Activated CD8-positive, alpha-beta memory T cell treated with anti-CD3 and anti-CD28 coated beads for 36 hours (primary cell): ENCODE measurements at regions not wholly inside any gene's neighbourhood (a gene's known extent, or its start where the extent isn't known, plus 50 kb on each side); places are given as distances from the start of the nearest gene placed in this dataset.

ENCODE experiments used
- CTCF ChIA-PET: fragments of 350-600 bp; sonication (Branson Sonifier 250); formaldehyde crosslinking; loops from one replicate; lab custom pipeline; 2021; ENCODE audit warnings: antibody characterized with exemption; lab: Charles Lee
- POLR2A ChIA-PET: fragments of 350-600 bp; sonication (Branson Sonifier 250); formaldehyde crosslinking; loops from one replicate; lab custom pipeline; 2021; ENCODE audit warnings: antibody characterized with exemption; lab: Charles Lee

- ChIA-PET CTCF (no interaction called here), POLR2A (no interaction called here)
Observed at GRCh38 chr13:26456650-26457049, 100.8 kb upstream of the WASF3 start.

GRCh38 chr13:26457212-26457611, 100.3 kb upstream of the WASF3 start:
- POLR2A ChIA-PET, result no interaction called here
- CTCF ChIA-PET, result interaction anchor here (0.6 kb wide), 1 partner anchor 894 kb away, joined by 3 read pairs; no protein-coding TSS in a partner anchor

GRCh38 chr13:26458196-26458749, 99.2 kb upstream of the WASF3 start:
- POLR2A ChIA-PET, result no interaction called here

GRCh38 chr13:26459276-26460131, 98.0 kb upstream of the WASF3 start:
- POLR2A ChIA-PET, result no interaction called here
- CTCF ChIA-PET, result no interaction called here

More at GRCh38 chr13:26458196-26458749, 99.2 kb upstream of the WASF3 start:
- CTCF ChIA-PET, result no interaction called here

GRCh38 chr13:26460648-26461047, 96.8 kb upstream of the WASF3 start:
- ChIA-PET CTCF (no interaction called here), POLR2A (no interaction called here)

- POLR2A ChIA-PET, result no interaction called here
- CTCF ChIA-PET, result no interaction called here
Observed at GRCh38 chr13:26463296-26463695, 94.2 kb upstream of the WASF3 start.

GRCh38 chr13:26463848-26464247, 93.6 kb upstream of the WASF3 start:
- POLR2A ChIA-PET, result no interaction called here

GRCh38 chr13:26465514-26465913, 92.0 kb upstream of the WASF3 start:
- ChIA-PET POLR2A (no interaction called here), CTCF (no interaction called here)

More at GRCh38 chr13:26463848-26464247, 93.6 kb upstream of the WASF3 start:
- CTCF ChIA-PET, result no interaction called here

- ChIA-PET CTCF (no interaction called here), POLR2A (no interaction called here)
Observed at GRCh38 chr13:26465954-26466353, 91.5 kb upstream of the WASF3 start.

GRCh38 chr13:26468265-26468801, 89.2 kb upstream of the WASF3 start:
- POLR2A ChIA-PET, result no interaction called here

GRCh38 chr13:26469602-26470001, 87.9 kb upstream of the WASF3 start:
- POLR2A ChIA-PET, result no interaction called here

More at GRCh38 chr13:26468265-26468801, 89.2 kb upstream of the WASF3 start:
- CTCF ChIA-PET, result no interaction called here

GRCh38 chr13:26471807-26472206, 85.7 kb upstream of the WASF3 start:
- ChIA-PET POLR2A (no interaction called here), CTCF (no interaction called here)

More at GRCh38 chr13:26469602-26470001, 87.9 kb upstream of the WASF3 start:
- CTCF ChIA-PET, result interaction anchor here (0.5 kb wide), 1 partner anchor 270 kb away, joined by 3 read pairs; no protein-coding TSS in a partner anchor

GRCh38 chr13:26473571-26474230, 83.8 kb upstream of the WASF3 start:
- ChIA-PET CTCF (no interaction called here), POLR2A (no interaction called here)

- POLR2A ChIA-PET, result no interaction called here
- CTCF ChIA-PET, result no interaction called here
Observed at GRCh38 chr13:26474286-26474685, 83.2 kb upstream of the WASF3 start.

GRCh38 chr13:26475176-26476110, 82.0 kb upstream of the WASF3 start:
- ChIA-PET CTCF (no interaction called here), POLR2A (no interaction called here)

- POLR2A ChIA-PET, result no interaction called here
- CTCF ChIA-PET, result no interaction called here
Observed at GRCh38 chr13:26476111-26476781, 81.2 kb upstream of the WASF3 start.

GRCh38 chr13:26476782-26477142, 80.7 kb upstream of the WASF3 start:
- CTCF ChIA-PET, result no interaction called here
- POLR2A ChIA-PET, result no interaction called here

- ChIA-PET CTCF (no interaction called here), POLR2A (no interaction called here)
Observed at GRCh38 chr13:26477681-26478080, 79.8 kb upstream of the WASF3 start.
